DMS 273 treated with DMSO at 0.1 percent for 48 hours (cell line): ENCODE measurements at regions not wholly inside any gene's neighbourhood (a gene's known extent, or its start where the extent isn't known, plus 50 kb on each side); places are given as distances from the start of the nearest gene placed in this dataset.

Experiments used
- DNase-seq: peaks from one replicate; lab custom pipeline; 2025; lab: John Stamatoyannopoulos, UW

- DNase-seq: no peak
Observed at GRCh38 chr2:180208841-180209240, 201.7 kb upstream of the CWC22 start.

- no peak for DNase-seq
Observed at GRCh38 chr2:180205621-180206235, 198.6 kb upstream of the CWC22 start.

GRCh38 chr2:180203972-180204371 lies 196.9 kb upstream of the CWC22 start:
- DNase-seq: no peak

DNA sequence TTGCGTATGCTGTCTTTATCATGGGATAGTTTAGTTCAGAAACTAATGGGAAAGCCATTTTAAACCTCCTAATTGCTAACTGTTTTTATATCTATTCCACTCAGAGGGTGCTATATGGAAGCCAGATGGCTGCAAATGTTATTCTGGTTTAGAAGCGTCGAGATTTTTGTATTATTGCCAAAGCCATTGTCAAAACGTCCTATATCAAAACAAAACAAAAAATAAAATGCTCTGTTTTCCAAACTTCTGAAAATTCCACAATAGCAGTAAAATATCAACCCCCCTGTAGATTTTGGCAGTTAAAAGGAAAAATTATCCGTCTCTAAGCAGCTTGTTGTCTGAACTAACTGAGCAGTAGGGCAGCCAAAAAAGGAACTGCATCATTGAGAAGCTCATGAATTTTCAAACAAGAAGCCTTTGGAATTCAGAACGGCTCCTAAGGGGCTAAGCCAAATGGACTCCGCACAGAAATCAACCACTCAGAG lies 195.4 kb upstream of the CWC22 start:
- DNase-seq: peak; percentile 48

GRCh38 chr2:180196419-180196977 lies 189.4 kb upstream of the CWC22 start:
- DNase-seq: no peak

DNA sequence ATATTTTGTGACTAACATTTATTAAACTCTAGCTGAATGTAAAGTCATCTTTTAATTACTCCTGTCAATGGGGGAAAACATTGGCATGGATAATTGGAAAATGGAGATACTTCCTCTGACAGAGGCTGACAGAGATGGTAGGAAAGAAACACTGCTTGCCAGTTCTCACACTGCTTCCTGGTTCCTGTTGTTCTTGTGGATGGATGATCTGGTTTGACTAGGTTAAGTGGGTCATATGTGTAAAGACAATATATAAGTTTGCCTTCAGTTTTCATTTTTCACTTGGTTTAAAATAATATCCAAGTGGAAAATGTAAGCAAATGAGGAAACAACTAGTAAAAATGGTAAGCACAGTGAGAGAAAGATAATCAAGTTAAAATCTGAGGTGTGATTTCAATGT lies 188.8 kb upstream of the CWC22 start:
- DNase-seq: no peak

DNA sequence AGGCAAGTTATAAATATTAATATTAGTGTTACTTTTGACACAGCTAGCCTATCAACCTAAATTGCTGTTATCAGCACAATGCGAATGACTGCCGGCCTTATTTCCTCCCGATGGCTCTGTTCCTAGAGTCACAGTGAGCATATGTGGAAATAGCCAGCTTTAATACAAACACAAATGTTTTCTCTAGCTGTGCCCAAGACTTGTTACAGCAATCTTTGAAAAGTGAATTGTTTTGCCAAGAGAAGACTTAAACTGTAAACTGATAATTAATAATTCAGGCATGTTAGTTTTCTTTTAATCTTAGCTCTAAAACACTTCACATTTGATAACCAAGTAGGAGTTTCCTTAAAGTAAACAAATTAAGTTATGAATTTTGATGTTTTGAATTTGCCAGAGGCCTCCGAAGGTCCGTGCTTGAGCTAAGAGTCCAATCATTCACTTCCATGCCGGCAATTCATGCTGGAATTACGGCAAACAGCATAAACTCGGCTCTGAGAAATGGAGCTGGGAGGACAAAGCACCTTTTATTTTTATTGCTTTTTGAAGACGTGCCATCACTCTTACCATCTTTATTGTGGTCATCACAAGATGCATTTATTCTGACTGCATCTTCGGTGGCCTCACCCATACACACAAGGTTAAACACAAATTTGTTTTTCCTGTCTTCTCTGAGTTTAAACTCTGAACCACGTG lies 184.5 kb upstream of the CWC22 start:
- DNase-seq: no peak

GRCh38 chr2:180190851-180191250 lies 183.8 kb upstream of the CWC22 start:
- no peak for DNase-seq

DNA sequence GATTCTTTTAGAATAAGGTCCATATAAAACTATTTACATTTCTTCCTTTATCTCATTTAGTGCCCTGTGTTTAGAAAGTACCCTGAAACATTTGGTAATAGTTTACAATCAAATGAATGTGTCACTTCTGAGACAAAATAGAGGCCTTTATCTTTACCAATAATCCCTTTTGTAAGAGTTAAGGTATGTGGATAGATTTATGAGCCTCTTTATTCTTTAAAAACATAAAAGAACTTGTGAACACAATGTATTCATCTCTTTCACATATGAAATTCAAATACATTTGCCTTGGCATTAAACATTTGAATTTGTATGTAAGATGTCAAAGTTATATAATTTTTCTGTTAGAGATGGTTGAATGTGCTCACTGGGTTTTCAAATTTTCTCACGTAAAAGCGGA lies 180.5 kb upstream of the CWC22 start:
- DNase-seq: no peak

- no peak for DNase-seq
Observed at GRCh38 chr2:180184506-180184905, 177.4 kb upstream of the CWC22 start.

DNA sequence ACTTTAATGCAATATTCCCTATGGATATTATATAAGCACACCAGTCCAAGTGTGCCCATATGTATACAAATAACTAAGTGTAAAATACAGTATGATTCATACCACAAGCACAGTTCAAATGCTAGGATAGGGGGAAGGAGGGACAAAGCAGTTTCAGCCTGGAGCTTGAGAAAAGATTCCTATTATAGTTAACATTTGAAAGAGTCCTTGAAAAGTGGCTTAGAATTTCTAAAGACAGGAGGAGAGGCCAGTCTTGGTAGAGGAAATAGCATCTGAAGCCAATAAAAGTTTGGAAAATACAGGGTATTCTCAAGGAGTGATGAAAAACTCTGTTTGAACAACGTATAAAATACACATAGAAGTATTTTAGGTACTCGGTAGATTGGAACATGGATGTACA lies 173.4 kb upstream of the CWC22 start:
- DNase-seq: no peak

- no peak for DNase-seq
Observed at GRCh38 chr2:180177534-180177933, 170.4 kb upstream of the CWC22 start.

DNA sequence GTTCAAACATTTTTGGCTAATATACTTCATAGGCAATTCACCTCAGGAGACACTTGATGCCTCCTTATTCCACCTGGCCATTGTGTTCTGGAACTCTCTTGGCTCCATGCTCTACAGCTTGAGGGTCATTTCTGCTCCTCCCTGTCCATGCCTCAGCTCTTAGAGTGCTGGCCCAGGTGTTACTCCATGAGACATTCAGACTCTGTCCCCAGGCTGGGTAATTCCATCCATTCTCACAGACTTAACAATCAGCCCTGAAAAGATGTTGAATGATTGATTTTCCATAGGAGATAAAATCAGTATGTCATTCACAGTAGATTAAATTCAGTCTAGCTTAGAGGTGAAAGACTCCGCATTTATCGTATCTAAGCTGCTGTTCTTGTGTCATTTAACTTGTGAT lies 168.6 kb upstream of the CWC22 start:
- DNase-seq: no peak

- DNase-seq: no peak
Observed at GRCh38 chr2:180174580-180174979, 167.5 kb upstream of the CWC22 start.

DNA sequence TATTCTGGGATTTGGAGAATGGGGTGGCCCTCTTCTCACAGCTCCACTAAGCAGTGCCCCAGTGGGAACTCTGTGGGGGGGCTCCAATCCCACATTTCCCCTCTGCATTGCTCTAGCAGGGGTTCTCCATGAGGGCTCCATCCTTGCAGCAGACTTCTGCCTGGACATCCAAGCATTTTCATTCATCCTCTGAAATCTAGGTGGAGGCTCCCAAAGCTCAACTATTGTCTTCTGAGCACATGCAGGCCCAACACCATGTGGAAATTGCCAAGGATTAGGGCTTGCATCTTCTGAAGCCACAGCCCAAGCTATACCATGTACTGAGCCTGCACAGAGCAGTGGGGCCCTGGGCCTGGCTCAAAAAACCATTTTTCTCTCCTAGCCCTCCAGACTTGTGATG lies 162.4 kb upstream of the CWC22 start:
- no peak for DNase-seq

DNA sequence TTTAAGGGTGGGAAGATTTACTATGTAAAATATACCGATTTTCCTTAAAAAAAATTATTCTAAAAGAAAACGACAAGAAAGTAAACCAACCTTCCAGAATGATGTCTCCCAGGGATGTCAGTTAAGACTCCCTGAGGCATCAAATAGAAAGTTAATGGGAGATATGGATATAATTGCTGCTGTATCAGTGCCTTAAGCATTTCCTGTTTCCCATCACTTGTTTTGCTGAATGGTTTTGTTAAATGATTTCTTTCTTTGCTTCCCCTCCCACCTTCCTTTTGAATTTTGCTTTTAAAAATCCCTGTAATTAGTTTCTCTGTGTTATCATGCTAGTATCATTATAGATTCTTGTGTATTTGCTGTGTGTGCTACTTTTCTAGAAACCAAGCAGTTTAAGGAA lies 154.3 kb upstream of the CWC22 start:
- no peak for DNase-seq

GRCh38 chr2:180159921-180160320 lies 152.8 kb upstream of the CWC22 start:
- DNase-seq: no peak

DNA sequence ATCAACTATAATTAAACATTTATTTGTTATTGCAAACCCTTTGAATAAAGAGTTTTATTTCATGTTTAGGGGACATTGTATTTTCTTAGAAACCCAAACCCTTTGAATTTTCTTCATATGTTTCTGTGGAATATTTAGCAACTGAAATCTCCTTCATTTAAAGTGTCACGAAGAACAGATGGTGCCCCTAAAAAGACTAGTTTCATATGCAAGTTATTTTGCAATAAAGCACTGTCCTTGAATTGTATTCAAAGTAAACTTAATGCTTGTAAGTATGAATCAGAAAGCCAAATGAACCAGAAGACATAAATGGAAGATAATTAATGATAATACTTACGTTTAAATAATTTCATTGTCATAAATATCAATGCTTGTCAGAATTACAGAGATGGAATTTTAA lies 151.9 kb upstream of the CWC22 start:
- DNase-seq: no peak

DNA sequence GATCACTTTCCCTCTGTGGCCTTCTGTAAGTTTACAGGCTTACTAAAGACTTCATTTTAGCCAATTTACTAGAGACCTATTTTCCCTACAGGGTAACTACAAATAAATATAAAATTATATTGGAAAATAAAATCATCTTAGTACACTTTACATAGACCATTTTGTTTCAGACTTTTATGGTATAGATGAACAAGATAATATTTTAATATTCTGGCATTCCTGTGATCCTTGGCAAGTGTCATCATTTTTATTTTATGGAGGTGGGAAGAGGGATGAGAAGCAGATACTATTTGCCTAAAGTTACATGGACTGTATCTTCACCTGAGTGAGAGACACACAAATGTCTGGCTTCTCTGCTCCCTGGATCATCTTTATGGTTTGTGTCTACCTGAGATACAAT lies 149.6 kb upstream of the CWC22 start:
- no peak for DNase-seq

DNA sequence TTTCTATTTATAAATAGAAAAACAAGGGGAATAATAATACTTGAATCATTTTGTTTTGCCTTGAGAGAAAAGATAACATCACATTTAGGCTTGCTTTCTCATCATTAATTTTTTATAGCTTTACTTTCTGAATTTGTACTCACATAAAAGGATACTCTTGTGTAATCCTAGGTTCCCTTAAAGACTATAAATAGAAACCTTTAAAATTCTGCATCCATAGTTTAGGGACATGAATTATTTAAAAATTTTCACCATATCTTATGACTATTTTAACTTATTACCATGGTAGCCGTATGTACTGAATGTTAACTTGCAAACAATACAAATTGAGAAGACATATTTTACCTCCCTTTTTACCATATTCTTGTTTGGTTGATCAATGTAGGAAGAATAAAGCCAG lies 143.5 kb upstream of the CWC22 start:
- DNase-seq: no peak

DNA sequence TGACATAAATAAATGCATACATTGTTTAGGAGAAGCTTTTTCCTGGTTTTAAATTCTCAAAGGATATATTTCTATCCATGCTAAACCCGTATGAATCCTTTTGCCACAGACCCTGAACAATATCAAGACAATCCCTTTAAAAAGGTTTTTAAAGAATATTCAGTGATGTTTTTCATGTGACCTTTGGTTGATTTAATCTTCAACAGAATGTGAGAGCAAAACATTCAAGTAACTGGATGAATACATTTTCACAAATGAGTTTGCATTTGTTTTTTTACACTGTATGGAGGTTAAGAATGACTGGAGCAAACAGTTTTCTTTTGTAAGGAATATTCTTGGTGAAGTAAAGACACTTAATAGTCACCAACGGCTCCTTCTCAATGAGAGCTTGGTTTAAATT lies 139.4 kb upstream of the CWC22 start:
- DNase-seq: no peak

DNA sequence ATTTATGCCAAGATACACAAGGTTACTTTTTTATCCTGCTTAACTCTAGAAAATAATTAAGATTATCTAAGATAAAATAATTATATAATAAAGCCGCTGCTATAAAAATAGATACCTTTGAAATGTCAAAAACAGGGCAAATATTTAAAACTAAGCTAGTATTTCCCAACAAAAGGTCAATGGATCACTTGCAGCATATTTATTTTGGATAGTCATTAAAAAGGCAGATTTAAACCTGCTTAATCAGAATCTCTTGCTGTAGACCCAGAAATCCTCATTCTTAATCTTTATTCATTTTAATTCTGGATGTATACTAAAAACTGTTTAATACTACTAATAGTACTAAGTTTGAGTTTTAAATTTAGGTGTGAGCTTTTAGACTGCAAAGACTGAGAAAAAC lies 139.0 kb upstream of the CWC22 start:
- no peak for DNase-seq

- no peak for DNase-seq
Observed at GRCh38 chr2:180145163-180145562, 138.1 kb upstream of the CWC22 start.

DNA sequence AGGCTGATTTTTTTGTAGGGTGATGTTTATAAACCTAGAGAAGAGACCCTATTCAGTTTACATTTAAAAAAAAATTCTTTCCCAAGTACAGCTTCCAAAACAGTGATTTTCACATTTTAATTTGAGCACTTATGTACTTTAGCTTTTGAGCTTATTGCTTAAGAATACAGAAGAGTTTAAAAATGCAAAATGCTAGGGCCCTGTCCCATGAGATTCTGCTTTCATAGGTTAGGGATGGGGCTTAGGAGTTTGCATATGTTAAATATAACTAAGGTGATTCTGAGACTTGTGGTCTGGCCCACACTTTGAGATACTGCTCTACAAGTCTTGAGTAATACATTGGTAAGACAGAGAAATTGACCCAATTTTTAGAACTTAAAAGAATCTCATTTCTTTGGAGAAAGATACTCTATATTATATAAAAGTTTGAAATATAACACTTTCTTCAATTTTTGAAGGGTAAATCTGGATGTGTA lies 137.3 kb upstream of the CWC22 start:
- no peak for DNase-seq
